ENCODE measurements at regions not wholly inside any gene's neighbourhood (a gene's known extent, or its start where the extent isn't known, plus 50 kb on each side); places are given as distances from the start of the nearest gene placed in this dataset.
"Not testable (repeated sequence)": the region's sequence is repeated elsewhere in the genome, so short reads cannot be mapped to it uniquely, and the experiment has no call there.

GRCh38 chr19:22498831-22499430 is 76.8 kb upstream of the ZNF98 start:
- H3K27me3 Mint-ChIP-seq (ENCODE audit: low read depth); H3K4me3 Mint-ChIP-seq; H3K27ac Mint-ChIP-seq; H3K4me1 Mint-ChIP-seq (ENCODE audit: low read depth); H3K36me3 Mint-ChIP-seq (ENCODE audit: low read depth): not testable (repeated sequence)
- H3K9me3 Mint-ChIP-seq, result peaks cover 69% of the 10 kb centered on the region

DNA sequence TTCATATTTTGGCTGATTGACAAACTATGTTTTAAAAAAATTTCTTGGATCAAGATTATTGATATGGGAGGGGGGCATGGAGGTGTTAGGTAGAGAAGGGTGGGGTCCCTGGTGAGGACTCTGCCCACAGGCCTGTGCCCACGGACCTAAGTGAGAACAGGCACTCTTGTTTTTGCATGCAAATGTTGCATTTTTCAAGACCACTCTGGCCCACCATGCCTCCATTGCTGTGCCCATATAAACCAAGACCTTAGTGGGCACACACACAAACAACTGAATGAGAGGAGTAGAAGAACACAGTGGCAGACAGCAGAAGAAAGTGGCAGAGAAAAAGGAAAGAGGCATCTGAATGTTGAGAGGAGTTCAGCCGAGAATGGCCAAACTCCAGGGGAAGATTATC is 69.6 kb upstream of the ZNF98 start:
- Mint-ChIP-seq H3K27ac (no peak overlapping the region), H3K4me3 (no peak overlapping the region), H3K36me3 (ENCODE audit: low read depth) (no peaks in the 10 kb centered on the region), H3K27me3 (ENCODE audit: low read depth) (no peaks in the 10 kb centered on the region), H3K9me3 (peaks cover 65% of the 10 kb centered on the region), H3K4me1 (ENCODE audit: low read depth) (no peaks in the 10 kb centered on the region)

GRCh38 chr19:22483514-22483913 is 61.4 kb upstream of the ZNF98 start:
- not testable (repeated sequence) for H3K4me1 Mint-ChIP-seq (ENCODE audit: low read depth); H3K27ac Mint-ChIP-seq; H3K4me3 Mint-ChIP-seq; H3K36me3 Mint-ChIP-seq (ENCODE audit: low read depth); H3K27me3 Mint-ChIP-seq (ENCODE audit: low read depth)
- H3K9me3 Mint-ChIP-seq, result peaks cover 63% of the 10 kb centered on the region

GRCh38 chr19:22472180-22472637 is 50.1 kb upstream of the ZNF98 start:
- H3K9me3 Mint-ChIP-seq, result peaks cover 58% of the 10 kb centered on the region

More at GRCh38 chr19:22472180-22472637, 50.1 kb upstream of the ZNF98 start:
- H3K27ac Mint-ChIP-seq, result no peak overlapping the region
- H3K4me3 Mint-ChIP-seq, result no peak overlapping the region
- no peaks in the 10 kb centered on the region for H3K27me3 Mint-ChIP-seq (ENCODE audit: low read depth)
- no peaks in the 10 kb centered on the region for H3K4me1 Mint-ChIP-seq (ENCODE audit: low read depth)
- H3K36me3 Mint-ChIP-seq (ENCODE audit: low read depth), result no peaks in the 10 kb centered on the region
